Endothelial cell of umbilical vein (primary cell): ENCODE measurements at regions not wholly inside any gene's neighbourhood (a gene's known extent, or its start where the extent isn't known, plus 50 kb on each side); places are given as distances from the start of the nearest gene placed in this dataset.

Experiments
- BruUV-seq: library from RNA; stranded (reverse); fragments of 400-500 nt; replicated peaks from 2 replicates; lab custom pipeline; 2021; lab: Mats Ljungman, UMichigan
- CTCF ChIA-PET: fragments of 300-600, 350-600 bp; sonication (Branson Sonifier 250); formaldehyde crosslinking; loops from one replicate; lab custom pipeline; 2021; ENCODE audit warnings: antibody characterized with exemption, inconsistent platforms; lab: Charles Lee
- POLR2A ChIA-PET: fragments of 300-600, 350-600 bp; sonication (Branson Sonifier 250); formaldehyde crosslinking; loops from one replicate; lab custom pipeline; 2021; ENCODE audit warnings: antibody characterized with exemption, inconsistent platforms; lab: Charles Lee
- DNase-seq: peaks from one replicate; pipeline ENCODE4 v3.0.0-alpha.2; 2011; ENCODE audit warnings: low read depth, low spot score
- FAIRE-seq: peaks from 2 replicates; lab custom pipeline; 2011; peaks lifted over from hg19 to GRCh38; lab: Jason Lieb, UNC
- H2AFZ ChIP-seq: 2 replicates; pipeline ENCODE4 v1.6.0; 2012; ENCODE audit warnings: low read depth, low read length, control low read depth, inconsistent platforms
- H3K27ac ChIP-seq: 2 replicates; pipeline ENCODE4 v1.5.1; 2011; ENCODE audit warnings: low read depth, mild to moderate bottlenecking, control low read depth, low read length, moderate library complexity; ENCODE audit not compliant: insufficient read depth
- H3K27me3 ChIP-seq, 2 experiments: 2 replicates each; pipeline versions ENCODE4 v1.6.0 to v1.6.1; 2011; ENCODE audit warnings: low read length in 2 of 2, mixed read lengths in 1 of 2; ENCODE audit not compliant: control insufficient read depth in 2 of 2, insufficient read depth in 2 of 2
- H3K36me3 ChIP-seq, 2 experiments: 2 replicates in 1 of 2; 3 replicates in 1 of 2; pipeline ENCODE4 v1.5.1; 2011; ENCODE audit warnings: low read length in 2 of 2, mild to moderate bottlenecking in 1 of 2, moderate library complexity in 1 of 2; ENCODE audit not compliant: control insufficient read depth in 2 of 2, insufficient read depth in 2 of 2; ENCODE audit errors: extremely low read depth in 1 of 2
- H3K4me1 ChIP-seq: 3 replicates; pipeline ENCODE4 v1.5.1; 2011; ENCODE audit warnings: mild to moderate bottlenecking, low read length; ENCODE audit not compliant: control insufficient read depth, insufficient read depth; ENCODE audit errors: extremely low read depth
- H3K4me2 ChIP-seq: 2 replicates; pipeline ENCODE4 v1.6.1; 2011; ENCODE audit warnings: low read length, control low read depth, mixed read lengths; ENCODE audit not compliant: insufficient read depth
- H3K4me3 ChIP-seq, 3 experiments: fragments of 200-600 bp in 1 of 3; sonication (generic), shearing (Covaris generic) in 1 of 3; replicated peaks in 1 of 3; 2 replicates each; pipeline ENCODE4 v1.5.1; 2011 to 2016; ENCODE audit warnings: control low read depth in 3 of 3, low read length in 3 of 3, mild to moderate bottlenecking in 2 of 3, inconsistent platforms in 1 of 3, low read depth in 1 of 3, moderate library complexity in 1 of 3; ENCODE audit not compliant: insufficient read depth in 1 of 3
- H3K79me2 ChIP-seq: 2 replicates; pipeline ENCODE4 v1.6.0; 2012; ENCODE audit warnings: low read length, inconsistent platforms; ENCODE audit not compliant: control insufficient read depth, insufficient read depth
- H3K9ac ChIP-seq: replicated peaks from 2 replicates; pipeline ENCODE3; 2011; ENCODE audit warnings: low read length, control low read depth; ENCODE audit not compliant: insufficient read depth; ENCODE audit errors: extremely low read depth
- H3K9me1 ChIP-seq: replicated peaks from 3 replicates; pipeline ENCODE4 v1.6.0; 2011; ENCODE audit warnings: mild to moderate bottlenecking, low read length; ENCODE audit not compliant: control insufficient read depth, insufficient read depth; ENCODE audit errors: extremely low read depth
- H3K9me3 ChIP-seq: replicated peaks from 2 replicates; pipeline ENCODE4 v1.5.1; 2012; ENCODE audit warnings: low read length, inconsistent platforms; ENCODE audit not compliant: control insufficient read depth, insufficient read depth
- H4K20me1 ChIP-seq: replicated peaks from 2 replicates; pipeline ENCODE3; 2011; ENCODE audit warnings: mild to moderate bottlenecking, low read length; ENCODE audit not compliant: control insufficient read depth, insufficient read depth; ENCODE audit errors: extremely low read depth
- EZH2 ChIP-seq: IDR thresholded peaks from 2 replicates; pipeline ENCODE4 v1.6.1; 2012; ENCODE audit warnings: borderline replicate concordance, low read depth, mild to moderate bottlenecking, moderate library complexity, low read length, inconsistent platforms; ENCODE audit not compliant: severe bottlenecking
- FOS ChIP-seq: IDR thresholded peaks from 2 replicates; pipeline ENCODE4 v1.6.1; 2011; ENCODE audit warnings: mild to moderate bottlenecking, low read length, moderate library complexity, borderline replicate concordance; ENCODE audit not compliant: insufficient read depth
- GATA2 ChIP-seq: IDR thresholded peaks from 2 replicates; pipeline ENCODE4 v1.7.0; 2011; ENCODE audit warnings: low read depth, mild to moderate bottlenecking, moderate library complexity, mixed read lengths, low read length; ENCODE audit not compliant: insufficient read length, insufficient read depth
- JUN ChIP-seq: IDR thresholded peaks from 2 replicates; pipeline ENCODE4 v1.6.1; 2011; ENCODE audit warnings: borderline replicate concordance, low read depth; ENCODE audit not compliant: insufficient read length, insufficient read depth
- MYC ChIP-seq: IDR thresholded peaks from one replicate; pipeline ENCODE4 v1.6.1; 2011; ENCODE audit warnings: mild to moderate bottlenecking, low read depth, low read length
- POLR2A ChIP-seq: IDR thresholded peaks from 2 replicates; pipeline ENCODE4 v1.6.1; 2012; ENCODE audit warnings: low read depth, mild to moderate bottlenecking, control low read depth, low read length
- POLR2AphosphoS5 ChIP-seq: IDR thresholded peaks from 2 replicates; pipeline ENCODE4 v1.6.1; 2012; ENCODE audit warnings: low read depth, mild to moderate bottlenecking, control low read depth, low read length, moderate library complexity; ENCODE audit not compliant: insufficient read depth
- dilution Hi-C: fragments of 300-500 bp; cut with MboI; formaldehyde crosslinking; loops from one replicate; pipeline ENCODE4 v1.15.0; 2019; ENCODE audit warnings: low sequenced_read_pairs; ENCODE audit not compliant: extremely low pct_ligation_motif_present
- intact Hi-C: fragments of 100-400 bp; cut with micrococcal nuclease; formaldehyde crosslinking; loops from one replicate; pipeline ENCODE4 v1.10.0; 2022
- TF ChIP-seq, protein P1 (sequence below): IDR thresholded peaks from 2 replicates; pipeline ENCODE4 v1.6.1; 2011; ENCODE audit not compliant: insufficient read depth, insufficient read length
- TF ChIP-seq, protein P2 (sequence below), 2 donors: IDR thresholded peaks; 1 replicate in 1 of 2; 2 replicates in 1 of 2; pipeline ENCODE4 v1.5.1; 2011; ENCODE audit warnings: low read length in 2 of 2, mild to moderate bottlenecking in 2 of 2, moderate library complexity in 2 of 2, control low read depth in 1 of 2, inconsistent platforms in 1 of 2, low read depth in 1 of 2; ENCODE audit not compliant: insufficient read depth in 1 of 2; ENCODE audit errors: extremely low read depth in 1 of 2

DNA sequence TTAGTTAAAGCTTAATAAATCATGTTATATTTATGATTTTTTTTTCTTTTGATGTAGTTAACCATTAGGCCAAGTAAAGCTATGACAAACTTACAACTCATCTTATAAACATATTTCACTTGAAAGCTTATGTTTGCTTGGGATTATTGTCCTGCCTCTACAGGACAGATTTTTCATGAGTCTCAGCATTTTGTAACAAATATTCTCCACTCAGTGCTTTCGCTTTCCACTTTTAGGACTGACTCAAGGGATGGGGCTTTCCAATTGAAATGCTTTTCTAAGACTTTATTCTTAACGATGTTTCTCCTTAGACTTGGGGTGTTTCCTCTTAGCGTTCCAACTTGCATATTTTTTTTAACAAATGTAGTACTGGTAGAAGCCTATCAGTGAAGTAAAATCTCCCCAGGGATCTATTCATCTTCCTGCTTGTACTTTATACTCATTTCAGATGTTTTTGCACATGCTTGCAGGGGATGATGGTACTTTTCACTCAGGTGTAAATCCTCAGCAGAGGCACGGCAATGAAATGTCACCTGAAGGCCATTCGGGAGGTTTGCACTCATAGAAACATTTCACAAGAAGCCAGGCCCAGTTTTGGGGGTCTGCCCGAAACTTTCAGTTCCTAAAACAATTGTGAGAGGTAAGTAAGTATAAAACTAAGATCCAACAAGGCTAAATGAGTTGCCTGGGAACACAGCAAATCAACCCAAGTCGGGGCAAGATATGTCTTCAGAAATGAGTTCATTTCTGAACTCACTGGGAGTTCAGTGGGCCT is 298.1 kb upstream of the FOXQ1 start:
- ChIA-PET POLR2A (no interaction called here), CTCF (no interaction called here)
- H3K36me3 ChIP-seq = no peaks in the 10 kb centered on the region
- peaks cover 5% of the 10 kb centered on the region for H3K9me3 ChIP-seq
- no peaks in the 10 kb centered on the region for H4K20me1 ChIP-seq
- BruUV-seq = no TSS peak
- no peak for FAIRE-seq
- H2AFZ ChIP-seq = no peak overlapping the region
- no peak overlapping the region for H3K4me3 ChIP-seq
- no peak for TF ChIP-seq EZH2
- no peak for TF ChIP-seq JUN
- TF ChIP-seq FOS = no peak
- TF ChIP-seq, protein P1, sequence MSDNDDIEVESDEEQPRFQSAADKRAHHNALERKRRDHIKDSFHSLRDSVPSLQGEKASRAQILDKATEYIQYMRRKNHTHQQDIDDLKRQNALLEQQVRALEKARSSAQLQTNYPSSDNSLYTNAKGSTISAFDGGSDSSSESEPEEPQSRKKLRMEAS = no peak
- TF ChIP-seq POLR2A = no peak
- TF ChIP-seq, protein P2, sequence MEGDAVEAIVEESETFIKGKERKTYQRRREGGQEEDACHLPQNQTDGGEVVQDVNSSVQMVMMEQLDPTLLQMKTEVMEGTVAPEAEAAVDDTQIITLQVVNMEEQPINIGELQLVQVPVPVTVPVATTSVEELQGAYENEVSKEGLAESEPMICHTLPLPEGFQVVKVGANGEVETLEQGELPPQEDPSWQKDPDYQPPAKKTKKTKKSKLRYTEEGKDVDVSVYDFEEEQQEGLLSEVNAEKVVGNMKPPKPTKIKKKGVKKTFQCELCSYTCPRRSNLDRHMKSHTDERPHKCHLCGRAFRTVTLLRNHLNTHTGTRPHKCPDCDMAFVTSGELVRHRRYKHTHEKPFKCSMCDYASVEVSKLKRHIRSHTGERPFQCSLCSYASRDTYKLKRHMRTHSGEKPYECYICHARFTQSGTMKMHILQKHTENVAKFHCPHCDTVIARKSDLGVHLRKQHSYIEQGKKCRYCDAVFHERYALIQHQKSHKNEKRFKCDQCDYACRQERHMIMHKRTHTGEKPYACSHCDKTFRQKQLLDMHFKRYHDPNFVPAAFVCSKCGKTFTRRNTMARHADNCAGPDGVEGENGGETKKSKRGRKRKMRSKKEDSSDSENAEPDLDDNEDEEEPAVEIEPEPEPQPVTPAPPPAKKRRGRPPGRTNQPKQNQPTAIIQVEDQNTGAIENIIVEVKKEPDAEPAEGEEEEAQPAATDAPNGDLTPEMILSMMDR (IDR thresholded peaks at IDR 0.05; ENCODE audit: extremely low read depth in 1 of 2, insufficient read depth in 1 of 2, low read depth in 1 of 2, low read length in 2 of 2) = no peak
- no peak for TF ChIP-seq GATA2
- no peak for TF ChIP-seq MYC
- TF ChIP-seq POLR2AphosphoS5 = no peak
- no peaks in the 10 kb centered on the region for H3K27me3 ChIP-seq
- intact Hi-C loops = no loop called here
- H3K79me2 ChIP-seq = no peaks in the 10 kb centered on the region
- H3K4me1 ChIP-seq = no peaks in the 10 kb centered on the region
- no peak overlapping the region for H3K27ac ChIP-seq
- H3K9ac ChIP-seq = no peak overlapping the region
- no peak for DNase-seq
- no peak overlapping the region for H3K4me2 ChIP-seq
- no peaks in the 10 kb centered on the region for H3K9me1 ChIP-seq
- dilution Hi-C loops = no loop called here
